ENCODE measurements at regions not wholly inside any gene's neighbourhood (a gene's known extent, or its start where the extent isn't known, plus 50 kb on each side); places are given as distances from the start of the nearest gene placed in this dataset.
A peak's percentile ranks its signal among the peaks of the same experiment; 100 is the strongest.

- H3K4me1 ChIP-seq (ENCODE audit: control insufficient read depth, insufficient read depth, low read length) = no peaks in the 10 kb centered on the region
- no peaks in the 10 kb centered on the region for H3K9me3 ChIP-seq (ENCODE audit: control insufficient read depth, low read length)
- H3K27me3 Mint-ChIP-seq (ENCODE audit: insufficient read depth) = peaks cover 16% of the 10 kb centered on the region
- TF ChIP-seq CTCF (conservative IDR thresholded peaks at IDR 0.05) = no peak
- no peak overlapping the region for H3K27ac ChIP-seq (ENCODE audit: low read depth, low read length)
- no peak overlapping the region for H3K27ac Mint-ChIP-seq
- 80 to 91% methylated on average over 1 of the region's 1 CpG for WGBS, 2 experiments (ENCODE audit: insufficient coverage in 1 of 2, insufficient read length in 1 of 2)
- H3K9ac ChIP-seq (ENCODE audit: extremely low read depth, low read length, poor library complexity, severe bottlenecking) = no peak overlapping the region
- H3K36me3 ChIP-seq (ENCODE audit: control insufficient read depth, insufficient read depth, low read length) = no peaks in the 10 kb centered on the region
- no peak for DNase-seq
- H3K4me3 Mint-ChIP-seq = no peak overlapping the region
- H3K9me3 Mint-ChIP-seq = no peaks in the 10 kb centered on the region
- no peak overlapping the region for H3K4me3 ChIP-seq (ENCODE audit: low read length)
- H3K36me3 Mint-ChIP-seq (ENCODE audit: low read depth) = no peaks in the 10 kb centered on the region
- H3K27me3 ChIP-seq (ENCODE audit: control insufficient read depth, insufficient read depth, low read length, poor library complexity, severe bottlenecking) = no peaks in the 10 kb centered on the region
- H3K4me1 Mint-ChIP-seq = no peaks in the 10 kb centered on the region
Observed at GRCh38 chr3:10585945-10586344, 80.6 kb upstream of the ATP2B2 start.

- Mint-ChIP-seq H3K9me3 (no peaks in the 10 kb centered on the region), H3K4me1 (no peaks in the 10 kb centered on the region), H3K36me3 (ENCODE audit: low read depth) (no peaks in the 10 kb centered on the region), H3K4me3 (no peak overlapping the region), H3K27ac (no peak overlapping the region), H3K27me3 (ENCODE audit: insufficient read depth) (peaks cover 11% of the 10 kb centered on the region)
- no peaks in the 10 kb centered on the region for H3K4me1 ChIP-seq (ENCODE audit: control insufficient read depth, insufficient read depth, low read length)
- H3K27me3 ChIP-seq (ENCODE audit: control insufficient read depth, insufficient read depth, low read length, poor library complexity, severe bottlenecking) = peaks cover 4% of the 10 kb centered on the region
- no peak overlapping the region for H3K9ac ChIP-seq (ENCODE audit: extremely low read depth, low read length, poor library complexity, severe bottlenecking)
- WGBS, 2 experiments (ENCODE audit: insufficient coverage in 1 of 2, insufficient read length in 1 of 2) = 28 to 38% methylated on average over 3 to 8 of the region's 8 CpGs
- no peak overlapping the region for H3K4me3 ChIP-seq (ENCODE audit: low read length)
- H3K36me3 ChIP-seq (ENCODE audit: control insufficient read depth, insufficient read depth, low read length) = no peaks in the 10 kb centered on the region
- TF ChIP-seq CTCF (conservative IDR thresholded peaks at IDR 0.05) = no peak
- no peaks in the 10 kb centered on the region for H3K9me3 ChIP-seq (ENCODE audit: control insufficient read depth, low read length)
- DNase-seq = peak; percentile 97
- H3K27ac ChIP-seq (ENCODE audit: low read depth, low read length) = no peak overlapping the region
Observed at GRCh38 chr3:10594915-10595314, 89.5 kb upstream of the ATP2B2 start.

GRCh38 chr3:10596746-10597448 is 91.5 kb upstream of the ATP2B2 start:
- Histone ChIP-seq H3K4me3 (ENCODE audit: low read length) (no peak overlapping the region), H3K4me1 (ENCODE audit: control insufficient read depth, insufficient read depth, low read length) (no peaks in the 10 kb centered on the region), H3K36me3 (ENCODE audit: control insufficient read depth, insufficient read depth, low read length) (no peaks in the 10 kb centered on the region), H3K27me3 (ENCODE audit: control insufficient read depth, insufficient read depth, low read length, poor library complexity, severe bottlenecking) (no peaks in the 10 kb centered on the region), H3K9ac (ENCODE audit: extremely low read depth, low read length, poor library complexity, severe bottlenecking) (no peak overlapping the region), H3K9me3 (ENCODE audit: control insufficient read depth, low read length) (no peaks in the 10 kb centered on the region), H3K27ac (ENCODE audit: low read depth, low read length) (no peak overlapping the region)
- Mint-ChIP-seq H3K4me3 (no peak overlapping the region), H3K36me3 (ENCODE audit: low read depth) (no peaks in the 10 kb centered on the region), H3K27ac (no peak overlapping the region), H3K4me1 (no peaks in the 10 kb centered on the region), H3K27me3 (ENCODE audit: insufficient read depth) (peaks cover 4% of the 10 kb centered on the region), H3K9me3 (no peaks in the 10 kb centered on the region)
- WGBS, 2 experiments (ENCODE audit: insufficient coverage in 1 of 2, insufficient read length in 1 of 2) = 89 to 92% methylated on average over 8 to 13 of the region's 13 CpGs
- TF ChIP-seq CTCF (conservative IDR thresholded peaks at IDR 0.05) = no peak
- DNase-seq = no peak
